Neural progenitor cell (in vitro differentiated cells): ENCODE measurements at regions not wholly inside any gene's neighbourhood (a gene's known extent, or its start where the extent isn't known, plus 50 kb on each side); places are given as distances from the start of the nearest gene placed in this dataset.

Experiments
- CTCF ChIP-seq: fragments of 200-600 bp; sonication (generic); IDR thresholded peaks from 2 replicates; pipeline ENCODE4 v1.5.1; 2017; ENCODE audit warnings: antibody characterized with exemption, mild to moderate bottlenecking
- EZH2 ChIP-seq: fragments of 200-600 bp; sonication (generic); IDR thresholded peaks from 2 replicates; pipeline ENCODE4 v1.6.1; 2017; ENCODE audit warnings: antibody characterized with exemption, mild to moderate bottlenecking, moderate library complexity

GRCh38 chr10:114770009-114770408 lies 51.6 kb upstream of the FHIP2A start:
- TF ChIP-seq CTCF (no peak), EZH2 (no peak)
